ENCODE measurements at regions not wholly inside any gene's neighbourhood (a gene's known extent, or its start where the extent isn't known, plus 50 kb on each side); places are given as distances from the start of the nearest gene placed in this dataset.

DNA sequence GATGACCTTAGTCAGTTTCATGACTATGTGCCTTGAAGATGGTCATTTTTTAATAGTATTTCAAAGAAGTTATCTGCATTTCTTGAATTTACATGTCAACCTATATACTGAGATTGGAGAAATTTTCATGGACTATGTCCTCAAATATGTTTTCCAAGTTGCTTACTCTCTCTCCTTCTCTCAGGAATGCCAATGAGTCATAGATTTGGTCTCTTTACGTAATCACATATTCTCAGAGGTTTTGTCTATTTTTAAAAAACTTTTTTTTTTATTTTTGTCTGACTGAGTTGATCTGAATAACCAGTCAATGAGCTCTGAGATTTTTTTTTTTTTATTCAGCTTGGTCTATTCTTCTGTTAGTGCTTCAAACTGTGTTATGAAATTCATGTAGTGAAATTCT is 374.7 kb upstream of the GRIN3A start:
- ChIA-PET POLR2A (no interaction called here), CTCF (no interaction called here)
- no peaks in the 10 kb centered on the region for H3K27me3 Mint-ChIP-seq
- no peaks in the 10 kb centered on the region for H3K4me1 Mint-ChIP-seq
- DNase-seq = no peak
- H3K9me3 Mint-ChIP-seq = peaks cover 7% of the 10 kb centered on the region
- H3K27ac Mint-ChIP-seq = no peak overlapping the region
- no peak overlapping the region for H3K4me3 Mint-ChIP-seq
- H3K36me3 Mint-ChIP-seq (ENCODE audit: low read depth) = no peaks in the 10 kb centered on the region

DNA sequence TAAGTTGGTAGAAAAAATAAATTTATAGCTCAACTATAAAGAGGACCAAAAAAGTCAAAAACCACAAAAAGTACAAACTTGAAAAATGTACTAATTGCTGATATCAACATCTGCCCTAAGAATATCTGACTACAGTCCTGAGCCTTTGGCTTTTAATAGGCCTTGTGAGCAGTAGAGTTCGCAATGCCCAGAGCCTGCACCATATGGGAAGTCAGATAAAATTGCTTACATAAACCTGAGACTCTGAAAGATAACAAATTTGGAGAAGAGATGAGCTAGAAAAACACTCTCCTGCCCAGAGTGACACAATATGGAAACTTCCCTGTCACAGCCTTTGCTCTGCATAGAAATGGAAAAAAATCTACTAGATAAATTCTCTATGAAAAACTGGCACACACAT is 368.0 kb upstream of the GRIN3A start:
- ChIA-PET POLR2A (no interaction called here), CTCF (no interaction called here)
- Mint-ChIP-seq H3K9me3 (peaks cover 2% of the 10 kb centered on the region), H3K27ac (no peak overlapping the region), H3K4me3 (no peak overlapping the region), H3K36me3 (ENCODE audit: low read depth) (no peaks in the 10 kb centered on the region), H3K4me1 (no peaks in the 10 kb centered on the region), H3K27me3 (no peaks in the 10 kb centered on the region)
- DNase-seq = no peak

DNA sequence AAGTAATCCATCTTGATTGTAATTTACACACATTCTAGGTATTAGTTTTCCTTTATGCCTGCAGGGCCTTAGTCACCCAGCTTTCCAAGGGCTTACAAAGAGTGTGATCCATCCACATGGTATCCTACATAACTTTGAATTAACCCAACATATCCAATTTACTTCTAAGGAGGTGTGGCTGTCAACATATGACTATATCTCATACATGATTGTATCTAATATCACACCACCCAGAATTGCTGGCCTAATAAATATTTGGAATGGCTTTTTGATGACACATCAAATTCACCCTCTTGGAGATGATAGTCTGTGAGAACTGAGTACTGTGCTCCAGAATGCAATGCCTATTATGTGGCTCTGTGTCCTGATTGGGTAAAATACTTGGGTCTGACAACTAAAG is 363.3 kb upstream of the GRIN3A start:
- peaks cover 2% of the 10 kb centered on the region for H3K9me3 Mint-ChIP-seq
- no peaks in the 10 kb centered on the region for H3K36me3 Mint-ChIP-seq (ENCODE audit: low read depth)
- ChIA-PET POLR2A (no interaction called here), CTCF (no interaction called here)
- H3K4me1 Mint-ChIP-seq = no peaks in the 10 kb centered on the region
- H3K27ac Mint-ChIP-seq = no peak overlapping the region
- no peaks in the 10 kb centered on the region for H3K27me3 Mint-ChIP-seq
- no peak for DNase-seq
- no peak overlapping the region for H3K4me3 Mint-ChIP-seq

DNA sequence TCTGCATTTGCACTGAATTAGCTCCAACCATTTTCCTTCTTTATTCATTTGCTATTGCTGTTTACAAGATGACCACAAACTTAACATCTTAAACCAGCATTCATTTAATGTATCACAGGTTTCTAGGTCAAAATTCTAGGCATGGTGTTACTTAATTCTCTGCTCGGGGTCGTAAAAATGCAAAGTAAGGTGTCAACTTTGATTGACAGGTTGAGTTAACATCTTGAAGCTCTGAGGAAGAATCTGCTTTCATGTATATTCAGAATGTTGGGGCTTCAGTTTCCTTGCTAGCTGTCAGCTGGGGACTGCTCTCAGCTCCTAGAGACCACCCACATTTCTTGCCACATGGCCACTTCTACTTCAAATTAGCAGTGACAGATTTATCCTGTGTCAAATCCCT is 348.7 kb upstream of the GRIN3A start:
- Mint-ChIP-seq H3K27me3 (no peaks in the 10 kb centered on the region), H3K27ac (no peak overlapping the region), H3K9me3 (no peaks in the 10 kb centered on the region), H3K4me1 (no peaks in the 10 kb centered on the region), H3K36me3 (ENCODE audit: low read depth) (no peaks in the 10 kb centered on the region), H3K4me3 (no peak overlapping the region)
- ChIA-PET CTCF (no interaction called here), POLR2A (no interaction called here)
- no peak for DNase-seq

DNA sequence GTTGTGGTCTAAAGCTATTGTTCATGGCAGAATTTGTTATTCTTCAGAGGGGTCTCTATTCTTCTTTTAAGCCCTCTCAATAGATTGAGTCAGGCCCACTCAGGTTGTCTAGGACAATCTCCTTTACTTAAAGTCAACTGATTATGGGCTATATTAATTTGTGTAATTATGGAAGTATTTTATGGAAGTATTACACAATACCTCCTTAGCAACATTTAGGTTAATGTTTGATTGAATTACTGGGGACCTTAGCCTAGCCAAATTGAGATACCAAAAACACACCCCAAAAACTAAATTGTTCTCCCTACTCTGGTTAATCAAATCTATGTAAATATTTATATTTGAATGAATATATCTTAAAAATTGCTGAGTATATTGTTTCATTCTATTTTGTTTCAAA is 347.1 kb upstream of the GRIN3A start:
- Mint-ChIP-seq H3K27me3 (no peaks in the 10 kb centered on the region), H3K4me1 (no peaks in the 10 kb centered on the region), H3K36me3 (ENCODE audit: low read depth) (no peaks in the 10 kb centered on the region), H3K9me3 (no peaks in the 10 kb centered on the region), H3K4me3 (no peak overlapping the region), H3K27ac (no peak overlapping the region)
- ChIA-PET POLR2A (no interaction called here), CTCF (no interaction called here)
- no peak for DNase-seq

DNA sequence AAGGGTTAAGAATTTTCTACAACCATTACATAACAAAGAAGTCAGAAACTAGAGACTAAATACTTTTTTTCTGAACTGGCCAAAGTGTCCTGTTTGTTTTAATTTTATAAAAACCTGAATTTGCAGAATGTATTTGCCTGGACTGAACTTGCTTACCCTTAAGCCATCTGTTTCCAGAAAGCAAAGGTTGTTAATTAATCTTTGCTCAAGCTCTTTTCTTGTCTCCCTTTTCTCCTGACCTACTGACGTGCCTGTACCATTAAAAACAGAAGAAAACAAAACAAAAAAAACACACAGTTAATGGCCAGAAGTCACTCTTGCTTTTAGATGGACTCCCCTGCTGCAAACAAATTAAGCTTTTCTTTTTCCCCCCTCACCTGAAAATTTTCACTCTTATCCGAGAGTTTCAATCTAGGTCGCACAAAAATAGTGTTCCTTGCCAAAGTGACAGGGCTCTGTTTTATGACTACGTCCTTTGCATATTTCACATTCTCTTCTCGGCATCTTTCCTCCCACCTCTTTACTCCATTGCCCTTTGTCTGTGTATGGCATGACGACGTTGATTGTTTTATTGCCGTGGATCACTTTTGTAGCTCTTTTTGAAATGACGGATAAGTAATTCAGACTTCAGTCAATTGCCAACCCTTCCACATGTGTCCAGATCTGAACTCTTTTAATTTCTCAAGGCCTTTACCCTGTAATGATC is 333.8 kb upstream of the GRIN3A start:
- CTCF ChIA-PET = no interaction called here
- no peak overlapping the region for H3K4me3 Mint-ChIP-seq
- H3K9me3 Mint-ChIP-seq = peaks cover 5% of the 10 kb centered on the region
- POLR2A ChIA-PET = no interaction called here
- no peaks in the 10 kb centered on the region for H3K27me3 Mint-ChIP-seq
- H3K36me3 Mint-ChIP-seq (ENCODE audit: low read depth) = no peaks in the 10 kb centered on the region
- no peak overlapping the region for H3K27ac Mint-ChIP-seq
- DNase-seq = no peak
- H3K4me1 Mint-ChIP-seq = no peaks in the 10 kb centered on the region

DNA sequence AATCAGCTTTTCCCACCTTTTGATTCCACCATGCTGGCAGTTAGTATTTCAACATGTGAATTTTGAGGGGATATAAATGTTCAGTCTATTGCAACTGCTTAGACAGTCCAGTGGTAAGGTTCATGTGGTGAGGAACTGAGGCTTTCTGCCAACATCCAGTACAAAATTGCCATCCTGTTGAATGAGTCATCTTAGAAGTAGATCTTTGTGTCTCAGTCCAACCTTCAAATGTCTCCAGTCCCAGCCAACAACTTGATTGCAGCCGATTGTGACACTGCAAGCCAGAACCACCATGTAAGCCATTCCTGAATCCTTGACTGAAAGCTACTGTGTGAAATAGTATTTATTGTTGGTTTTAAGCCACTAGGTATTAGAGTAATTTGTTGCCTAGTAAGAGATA is 331.5 kb upstream of the GRIN3A start:
- peaks cover 10% of the 10 kb centered on the region for H3K9me3 Mint-ChIP-seq
- no peaks in the 10 kb centered on the region for H3K4me1 Mint-ChIP-seq
- CTCF ChIA-PET = no interaction called here

DNA sequence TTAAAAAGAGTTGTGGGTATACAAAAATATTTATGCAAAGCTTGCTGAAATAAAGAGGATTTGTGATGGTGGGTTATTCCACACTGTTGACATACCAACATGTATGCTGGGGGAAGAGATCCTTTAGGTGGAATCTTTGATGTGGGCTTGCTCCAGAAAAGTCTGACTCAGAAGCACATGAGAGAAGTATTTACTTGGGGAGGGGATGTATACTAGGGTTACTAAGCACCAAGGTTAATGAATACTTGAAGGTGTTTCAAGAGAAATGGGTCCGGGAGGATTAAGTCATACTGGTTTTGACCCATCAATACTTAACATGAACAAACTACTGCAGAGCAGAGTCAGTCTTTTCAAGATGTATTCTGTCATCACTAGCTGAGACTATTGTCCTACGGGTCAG is 316.4 kb upstream of the GRIN3A start:
- no peaks in the 10 kb centered on the region for H3K27me3 Mint-ChIP-seq
- ChIA-PET CTCF (no interaction called here), POLR2A (no interaction called here)

More for the DNA sequence above, 331.5 kb upstream of the GRIN3A start:
- H3K36me3 Mint-ChIP-seq (ENCODE audit: low read depth) = no peaks in the 10 kb centered on the region
- DNase-seq = no peak
- no peak overlapping the region for H3K4me3 Mint-ChIP-seq
- POLR2A ChIA-PET = no interaction called here
- no peak overlapping the region for H3K27ac Mint-ChIP-seq
- H3K27me3 Mint-ChIP-seq = no peaks in the 10 kb centered on the region

DNA sequence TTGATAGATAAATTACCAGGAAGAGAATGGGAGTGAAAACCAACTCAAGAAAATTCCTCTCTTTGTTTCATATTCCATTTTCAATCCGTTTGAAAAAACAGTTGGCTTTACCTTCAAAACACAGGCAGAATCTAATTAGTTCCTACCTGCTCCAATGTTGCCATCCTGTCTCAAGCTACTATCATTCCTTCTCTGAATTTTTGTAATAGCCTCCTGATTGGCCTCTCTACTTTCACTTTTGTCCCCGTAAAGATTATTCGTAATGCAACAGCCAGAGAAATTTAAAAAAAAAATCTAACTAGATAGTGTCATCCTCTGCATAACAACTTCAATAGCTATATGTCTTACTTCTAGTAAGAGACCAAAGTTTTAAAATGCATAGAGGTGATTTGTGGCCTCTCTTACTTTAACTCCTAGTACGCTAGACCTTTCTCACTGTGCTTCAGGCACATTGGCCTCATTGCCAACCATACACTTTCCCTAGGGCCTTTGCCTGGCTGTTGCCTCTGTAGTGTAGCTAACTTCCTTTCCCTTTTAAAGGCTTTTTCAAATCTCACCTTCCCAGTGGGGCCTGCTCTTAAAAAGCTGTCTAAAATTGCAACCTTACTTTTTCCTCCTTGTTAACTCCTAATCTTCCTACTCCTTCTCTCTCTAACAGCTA is 311.3 kb upstream of the GRIN3A start:
- no peak overlapping the region for H3K27ac Mint-ChIP-seq
- CTCF ChIA-PET = no interaction called here
- no peak for DNase-seq

More for the DNA sequence above, 316.4 kb upstream of the GRIN3A start:
- H3K9me3 Mint-ChIP-seq = peaks cover 12% of the 10 kb centered on the region
- H3K27ac Mint-ChIP-seq = no peak overlapping the region
- no peak overlapping the region for H3K4me3 Mint-ChIP-seq
- no peaks in the 10 kb centered on the region for H3K36me3 Mint-ChIP-seq (ENCODE audit: low read depth)
- DNase-seq = no peak
- no peaks in the 10 kb centered on the region for H3K4me1 Mint-ChIP-seq

DNA sequence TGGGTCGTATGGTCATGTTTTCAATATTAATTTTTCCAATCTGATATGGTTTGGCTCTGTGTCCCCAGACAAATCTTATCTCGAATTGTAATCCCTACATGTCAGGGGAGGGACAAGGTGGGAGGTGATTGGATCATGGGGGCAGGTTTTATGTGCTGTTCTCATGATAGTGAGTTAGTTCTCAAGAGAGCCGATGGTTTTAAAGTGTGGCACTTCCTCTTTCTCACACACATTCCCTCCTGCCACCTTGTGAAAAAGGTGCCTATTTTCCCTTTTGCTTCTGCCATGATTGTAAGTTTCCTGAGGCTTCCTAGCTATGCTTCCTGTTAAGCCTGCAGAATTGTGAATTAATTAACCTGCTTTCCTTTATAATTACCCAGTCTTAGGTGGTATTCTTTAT is 309.1 kb upstream of the GRIN3A start:
- CTCF ChIA-PET = no interaction called here
- Mint-ChIP-seq H3K9me3 (no peaks in the 10 kb centered on the region), H3K27me3 (no peaks in the 10 kb centered on the region), H3K4me3 (no peak overlapping the region), H3K4me1 (no peaks in the 10 kb centered on the region), H3K36me3 (ENCODE audit: low read depth) (no peaks in the 10 kb centered on the region), H3K27ac (no peak overlapping the region)
- POLR2A ChIA-PET = no interaction called here
- no peak for DNase-seq

More for the DNA sequence above, 311.3 kb upstream of the GRIN3A start:
- H3K27me3 Mint-ChIP-seq = no peaks in the 10 kb centered on the region
- peaks cover 1% of the 10 kb centered on the region for H3K9me3 Mint-ChIP-seq
- no peaks in the 10 kb centered on the region for H3K36me3 Mint-ChIP-seq (ENCODE audit: low read depth)
- no peak overlapping the region for H3K4me3 Mint-ChIP-seq
- POLR2A ChIA-PET = no interaction called here
- no peaks in the 10 kb centered on the region for H3K4me1 Mint-ChIP-seq

DNA sequence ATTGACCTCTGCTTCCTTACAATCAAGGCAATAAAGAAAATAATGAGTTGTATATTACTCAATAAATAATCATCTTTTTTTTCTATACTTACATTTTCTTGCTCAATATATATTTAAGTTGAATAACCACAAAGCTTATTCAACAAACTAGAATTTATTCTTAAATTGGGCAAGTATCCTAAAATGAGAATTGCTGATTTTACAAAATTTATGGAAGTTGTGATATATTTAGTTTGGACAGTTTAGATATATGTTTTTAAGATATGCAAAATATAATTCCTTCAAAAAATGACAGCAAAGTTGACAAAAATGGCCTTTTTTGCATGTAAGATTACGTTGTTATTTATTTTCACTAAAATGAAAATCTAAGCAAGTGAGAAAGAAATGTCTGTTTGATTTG is 305.7 kb upstream of the GRIN3A start:
- peaks cover 7% of the 10 kb centered on the region for H3K9me3 Mint-ChIP-seq
- no peak overlapping the region for H3K4me3 Mint-ChIP-seq
- no peaks in the 10 kb centered on the region for H3K36me3 Mint-ChIP-seq (ENCODE audit: low read depth)
- H3K4me1 Mint-ChIP-seq = no peaks in the 10 kb centered on the region
- CTCF ChIA-PET = no interaction called here
- H3K27ac Mint-ChIP-seq = no peak overlapping the region
- POLR2A ChIA-PET = no interaction called here
- DNase-seq = no peak
- H3K27me3 Mint-ChIP-seq = no peaks in the 10 kb centered on the region

DNA sequence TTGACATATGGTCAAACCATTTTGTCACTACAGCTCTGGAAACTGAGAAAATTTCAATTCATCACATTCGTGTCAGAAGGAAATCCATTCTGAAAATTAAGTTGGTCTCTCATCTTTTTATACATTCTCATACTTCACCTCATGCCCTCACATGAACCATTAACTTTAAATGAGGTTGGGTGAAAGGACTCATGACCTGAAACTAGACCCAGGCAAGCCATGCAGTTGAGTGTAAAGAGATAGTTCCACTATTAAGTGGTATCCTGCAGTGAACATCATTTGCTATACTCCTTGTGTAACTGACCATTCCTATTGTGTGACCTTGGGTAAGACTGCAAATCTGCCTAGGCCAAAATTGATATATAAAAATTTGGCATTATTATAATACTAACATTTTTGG is 299.6 kb upstream of the GRIN3A start:
- no peak for DNase-seq
- ChIA-PET CTCF (no interaction called here), POLR2A (no interaction called here)
- Mint-ChIP-seq H3K36me3 (ENCODE audit: low read depth) (no peaks in the 10 kb centered on the region), H3K9me3 (peaks cover 7% of the 10 kb centered on the region), H3K4me1 (no peaks in the 10 kb centered on the region), H3K4me3 (no peak overlapping the region), H3K27me3 (no peaks in the 10 kb centered on the region), H3K27ac (no peak overlapping the region)

DNA sequence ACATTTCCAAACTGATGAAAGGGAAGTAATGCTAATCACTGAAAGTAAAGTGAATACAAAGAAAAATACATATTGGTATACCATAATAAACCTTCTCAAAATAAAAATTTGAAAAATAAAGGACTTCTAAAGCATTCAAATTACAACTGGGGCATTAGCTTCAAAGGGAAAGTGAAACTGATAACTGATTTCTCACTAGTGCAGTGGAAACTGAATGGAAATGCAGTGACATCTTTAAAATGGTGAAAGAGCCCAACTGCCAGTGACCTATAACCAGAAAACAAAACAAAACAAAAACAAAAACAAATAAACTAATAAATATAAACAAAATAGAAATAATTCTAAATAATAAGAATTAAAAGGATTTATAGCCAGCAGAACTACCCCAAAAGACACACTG is 297.5 kb upstream of the GRIN3A start:
- H3K4me3 Mint-ChIP-seq = no peak overlapping the region
- no peak for DNase-seq
- H3K4me1 Mint-ChIP-seq = no peaks in the 10 kb centered on the region
- no peaks in the 10 kb centered on the region for H3K36me3 Mint-ChIP-seq (ENCODE audit: low read depth)
- H3K27me3 Mint-ChIP-seq = no peaks in the 10 kb centered on the region
- H3K9me3 Mint-ChIP-seq = peaks cover 4% of the 10 kb centered on the region
- H3K27ac Mint-ChIP-seq = no peak overlapping the region
- ChIA-PET CTCF (no interaction called here), POLR2A (no interaction called here)

DNA sequence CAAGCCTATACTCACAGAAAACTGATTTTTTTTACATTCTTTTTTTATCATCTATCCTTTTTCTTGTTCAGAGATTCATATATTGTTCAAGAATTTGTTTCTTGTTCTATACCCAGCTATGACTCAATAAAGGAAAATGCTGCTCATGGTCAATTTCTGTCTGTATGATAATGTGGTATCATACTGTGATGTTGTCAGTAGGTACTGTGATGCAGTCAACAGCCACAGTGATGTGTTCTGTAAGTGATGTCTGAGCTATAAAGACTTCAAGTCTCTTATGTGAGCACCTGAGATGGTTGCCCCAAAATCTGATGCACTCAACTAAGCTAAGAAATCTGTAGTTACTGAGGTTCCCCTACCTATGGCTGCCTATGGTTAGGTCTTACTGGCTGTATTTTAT is 294.2 kb upstream of the GRIN3A start:
- Mint-ChIP-seq H3K36me3 (ENCODE audit: low read depth) (no peaks in the 10 kb centered on the region), H3K4me3 (no peak overlapping the region), H3K9me3 (no peaks in the 10 kb centered on the region), H3K27me3 (no peaks in the 10 kb centered on the region), H3K27ac (no peak overlapping the region), H3K4me1 (no peaks in the 10 kb centered on the region)
- no peak for DNase-seq
- POLR2A ChIA-PET = no interaction called here
- CTCF ChIA-PET = no interaction called here
